GM12873 (cell line): ENCODE measurements at regions not wholly inside any gene's neighbourhood (a gene's known extent, or its start where the extent isn't known, plus 50 kb on each side); places are given as distances from the start of the nearest gene placed in this dataset.

Experiments used
- CTCF ChIP-seq: IDR thresholded peaks from 2 replicates; pipeline ENCODE4 v1.5.1; 2012; ENCODE audit warnings: low read depth, mild to moderate bottlenecking, moderate library complexity, low read length, control low read depth; ENCODE audit not compliant: insufficient read depth; ENCODE audit errors: missing control alignments

- no peak for TF ChIP-seq CTCF
Measured at GRCh38 chr2:217553679-217554078, 449.1 kb downstream of the TNS1 start.

- TF ChIP-seq CTCF: no peak
Measured at GRCh38 chr2:217553202-217553601, 449.6 kb downstream of the TNS1 start.

GRCh38 chr2:217552081-217552480 lies 450.7 kb downstream of the TNS1 start:
- TF ChIP-seq CTCF: no peak

- no peak for TF ChIP-seq CTCF
Measured at GRCh38 chr2:217551252-217551899, 451.4 kb downstream of the TNS1 start.

GRCh38 chr2:217539126-217539525 lies 463.7 kb downstream of the TNS1 start:
- TF ChIP-seq CTCF: no peak

- TF ChIP-seq CTCF: no peak
Measured at GRCh38 chr2:217538719-217539118, 464.1 kb downstream of the TNS1 start.

- no peak for TF ChIP-seq CTCF
Measured at GRCh38 chr2:217535957-217536708, 466.7 kb downstream of the TNS1 start.
